ENCODE measurements at regions not wholly inside any gene's neighbourhood (a gene's known extent, or its start where the extent isn't known, plus 50 kb on each side); places are given as distances from the start of the nearest gene placed in this dataset.

GRCh38 chr14:29037411-29037810 lies 270.8 kb downstream of the FOXG1 start:
- DNase-seq (no peak), FAIRE-seq (no peak)
- TF ChIP-seq CTCF (IDR thresholded peaks at IDR 0.05; ENCODE audit: borderline replicate concordance, extremely low read depth, insufficient read depth), result no peak
- H3K9ac ChIP-seq (ENCODE audit: low read length in 3 of 3), result no peak overlapping the region
- H3K36me3 ChIP-seq (ENCODE audit: control insufficient read depth in 2 of 3, insufficient read depth in 3 of 3, low read length in 3 of 3), result no peaks in the 10 kb centered on the region
- H3K27ac ChIP-seq (ENCODE audit: low read depth in 2 of 2, low read length in 2 of 2), result no peak overlapping the region
- H3K9me3 ChIP-seq (ENCODE audit: control insufficient read depth in 2 of 3, insufficient read depth in 1 of 3, low read length in 3 of 3), result no peaks in the 10 kb centered on the region
- H3K4me3 ChIP-seq (ENCODE audit: low read length in 3 of 3), result no peak overlapping the region
- H3K27me3 ChIP-seq (ENCODE audit: control insufficient read depth, insufficient read depth, low read length), result no peaks in the 10 kb centered on the region
- no peaks in the 10 kb centered on the region for H3K4me1 ChIP-seq (ENCODE audit: control insufficient read depth in 2 of 3, insufficient read depth in 2 of 3, low read depth in 1 of 3, low read length in 3 of 3)
- intact Hi-C loops (cut with DNase I), result no loop called here

GRCh38 chr14:29039171-29039570 lies 272.6 kb downstream of the FOXG1 start:
- Histone ChIP-seq H3K4me1 (ENCODE audit: control insufficient read depth in 2 of 3, insufficient read depth in 2 of 3, low read depth in 1 of 3, low read length in 3 of 3) (no peaks in the 10 kb centered on the region), H3K27ac (ENCODE audit: low read depth in 2 of 2, low read length in 2 of 2) (no peak overlapping the region), H3K4me3 (ENCODE audit: low read length in 3 of 3) (no peak overlapping the region), H3K9ac (ENCODE audit: low read length in 3 of 3) (no peak overlapping the region), H3K27me3 (ENCODE audit: control insufficient read depth, insufficient read depth, low read length) (no peaks in the 10 kb centered on the region), H3K36me3 (ENCODE audit: control insufficient read depth in 2 of 3, insufficient read depth in 3 of 3, low read length in 3 of 3) (no peaks in the 10 kb centered on the region), H3K9me3 (ENCODE audit: control insufficient read depth in 2 of 3, insufficient read depth in 1 of 3, low read length in 3 of 3) (no peaks in the 10 kb centered on the region)
- intact Hi-C loops (cut with DNase I), result no loop called here
- TF ChIP-seq CTCF (IDR thresholded peaks at IDR 0.05; ENCODE audit: borderline replicate concordance, extremely low read depth, insufficient read depth), result no peak
- DNase-seq, result no peak
- no peak for FAIRE-seq

GRCh38 chr14:29042551-29042950 lies 276.0 kb downstream of the FOXG1 start:
- Histone ChIP-seq H3K4me3 (ENCODE audit: low read length in 3 of 3) (no peak overlapping the region), H3K27ac (ENCODE audit: low read depth in 2 of 2, low read length in 2 of 2) (no peak overlapping the region)
- FAIRE-seq, result no peak

More at GRCh38 chr14:29042551-29042950, 276.0 kb downstream of the FOXG1 start:
- Histone ChIP-seq H3K9ac (ENCODE audit: low read length in 3 of 3) (no peak overlapping the region), H3K4me1 (ENCODE audit: control insufficient read depth in 2 of 3, insufficient read depth in 2 of 3, low read depth in 1 of 3, low read length in 3 of 3) (no peaks in the 10 kb centered on the region), H3K9me3 (ENCODE audit: control insufficient read depth in 2 of 3, insufficient read depth in 1 of 3, low read length in 3 of 3) (no peaks in the 10 kb centered on the region), H3K36me3 (ENCODE audit: control insufficient read depth in 2 of 3, insufficient read depth in 3 of 3, low read length in 3 of 3) (no peaks in the 10 kb centered on the region), H3K27me3 (ENCODE audit: control insufficient read depth, insufficient read depth, low read length) (no peaks in the 10 kb centered on the region)
- intact Hi-C loops (cut with DNase I), result no loop called here
- TF ChIP-seq CTCF (IDR thresholded peaks at IDR 0.05; ENCODE audit: borderline replicate concordance, extremely low read depth, insufficient read depth), result no peak
- no peak for DNase-seq
